Caco-2 (cell line): ENCODE measurements at regions not wholly inside any gene's neighbourhood (a gene's known extent, or its start where the extent isn't known, plus 50 kb on each side); places are given as distances from the start of the nearest gene placed in this dataset.

Experiments used
- BruUV-seq: library from RNA; stranded (reverse); fragments of 400-500 nt; replicated peaks from 2 replicates; lab custom pipeline; 2021; lab: Mats Ljungman, UMichigan
- CTCF ChIA-PET: fragments of 300-600 bp; sonication (Branson Sonifier 250); formaldehyde crosslinking; loops from one replicate; lab custom pipeline; 2022; ENCODE audit warnings: antibody characterized with exemption; lab: Charles Lee
- POLR2A ChIA-PET: fragments of 300-600 bp; sonication (Branson Sonifier 250); formaldehyde crosslinking; loops from one replicate; lab custom pipeline; 2022; ENCODE audit warnings: antibody characterized with exemption; lab: Charles Lee
- DNase-seq, 2 experiments: peaks; one replicate each; pipeline versions ENCODE4 v3.0.0 to v3.0.0-alpha.2; 2020 to 2022
- H3K27me3 ChIP-seq: replicated peaks from 2 replicates; pipeline ENCODE4 v1.6.0; 2011; ENCODE audit warnings: low read length; ENCODE audit not compliant: control insufficient read depth, insufficient read depth
- H3K36me3 ChIP-seq: 2 replicates; pipeline ENCODE4 v1.5.1; 2011; ENCODE audit warnings: low read length; ENCODE audit not compliant: control insufficient read depth, insufficient read depth
- H3K4me1 ChIP-seq: fragments of 250-450 bp; sonication (Bioruptor Pico); 2 replicates; pipeline ENCODE4 v1.5.1; 2020; ENCODE audit warnings: mild to moderate bottlenecking
- H3K4me3 ChIP-seq: 2 replicates; pipeline ENCODE4 v1.5.1; 2011; ENCODE audit warnings: low read depth, mild to moderate bottlenecking, control low read depth, low read length
- H3K9me3 ChIP-seq: fragments of 250-450 bp; sonication (Bioruptor Pico); 2 replicates; pipeline ENCODE4 v1.5.1; 2020; ENCODE audit warnings: mild to moderate bottlenecking, moderate library complexity
- H3K27ac Mint-ChIP-seq: one replicate; pipeline ENCODE4 v1.8.0; 2022; ENCODE audit warnings: mixed read lengths; ENCODE audit not compliant: unreplicated experiment
- H3K27me3 Mint-ChIP-seq: one replicate; pipeline ENCODE4 v1.8.0; 2022; ENCODE audit warnings: mixed read lengths; ENCODE audit not compliant: insufficient read depth, unreplicated experiment
- H3K36me3 Mint-ChIP-seq: one replicate; pipeline ENCODE4 v1.8.0; 2022; ENCODE audit warnings: mild to moderate bottlenecking, mixed read lengths; ENCODE audit not compliant: insufficient read depth, unreplicated experiment
- H3K4me1 Mint-ChIP-seq: one replicate; pipeline ENCODE4 v1.8.0; 2022; ENCODE audit warnings: low read depth, mixed read lengths; ENCODE audit not compliant: unreplicated experiment
- H3K4me3 Mint-ChIP-seq: one replicate; pipeline ENCODE4 v1.8.0; 2022; ENCODE audit warnings: mild to moderate bottlenecking, moderate library complexity, mixed read lengths; ENCODE audit not compliant: unreplicated experiment
- H3K9me3 Mint-ChIP-seq: one replicate; pipeline ENCODE4 v1.8.0; 2022; ENCODE audit warnings: mixed read lengths; ENCODE audit not compliant: unreplicated experiment
- intact Hi-C: fragments of 100-400 bp; cut with micrococcal nuclease; formaldehyde crosslinking; loops from one replicate; pipeline ENCODE4 v1.10.0; 2022; ENCODE audit not compliant: unreplicated experiment
- TF ChIP-seq, protein P1 (sequence below), 2 experiments: fragments of 200-600 bp in 1 of 2; IDR thresholded peaks; 1 replicate in 1 of 2; 2 replicates in 1 of 2; pipeline versions ENCODE4 v1.5.1 to v1.8.0; 2011 to 2022; ENCODE audit warnings: antibody characterized with exemption in 1 of 2, control low read depth in 1 of 2, inconsistent platforms in 1 of 2, low read depth in 1 of 2, low read length in 1 of 2, mild to moderate bottlenecking in 1 of 2, moderate library complexity in 1 of 2; ENCODE audit not compliant: insufficient read depth in 1 of 2, severe bottlenecking in 1 of 2, unreplicated experiment in 1 of 2

DNA sequence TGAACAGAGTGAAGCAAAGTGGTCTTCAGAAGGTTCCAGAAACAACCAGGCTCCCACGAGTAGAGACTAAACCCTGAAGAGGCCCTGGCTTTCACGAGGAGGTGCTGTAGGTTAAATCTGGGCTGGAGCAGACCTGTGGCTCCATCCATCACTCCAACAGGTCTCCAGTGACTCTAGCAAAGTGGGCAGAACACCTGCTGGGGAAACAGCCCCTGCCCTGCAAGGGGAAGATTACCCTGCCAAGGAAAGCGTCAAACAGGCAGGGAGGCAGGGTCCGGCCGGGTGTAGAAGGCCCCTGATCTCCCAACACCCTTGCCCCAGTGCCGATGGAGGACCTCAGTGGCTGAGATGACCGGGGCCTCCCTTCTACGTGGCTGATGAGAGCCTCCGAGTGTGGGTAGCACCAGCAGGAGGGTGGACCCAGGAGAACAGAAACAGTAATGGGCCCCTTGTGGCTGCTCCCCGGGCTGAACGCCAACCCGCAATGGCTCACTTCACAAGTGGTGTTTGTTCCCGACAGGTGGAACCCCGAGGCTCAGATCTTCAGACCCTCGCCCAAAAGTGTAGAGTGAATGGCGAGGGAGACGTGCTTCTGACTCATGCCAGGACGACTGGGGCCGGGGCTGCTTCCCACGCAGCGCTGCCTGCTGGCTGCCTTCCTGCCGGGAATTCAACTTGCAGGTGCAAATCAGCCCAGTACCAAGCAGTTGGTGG lies 112.0 kb downstream of the SHANK2 start:
- Mint-ChIP-seq H3K4me3 (no peak overlapping the region), H3K27ac (no peak overlapping the region), H3K36me3 (peaks cover 75% of the 10 kb centered on the region), H3K4me1 (no peaks in the 10 kb centered on the region), H3K9me3 (no peaks in the 10 kb centered on the region), H3K27me3 (no peaks in the 10 kb centered on the region)
- BruUV-seq: no TSS peak
- Histone ChIP-seq H3K4me3 (no peak overlapping the region), H3K9me3 (no peaks in the 10 kb centered on the region), H3K27me3 (no peaks in the 10 kb centered on the region), H3K4me1 (no peaks in the 10 kb centered on the region), H3K36me3 (0 out of 2 replicates have a peak, but pooled peaks cover 1% of the 10 kb centered on the region)
- POLR2A ChIA-PET: no interaction called here
- CTCF ChIA-PET: no interaction called here
- DNase-seq: no peak
- TF ChIP-seq, protein P1, sequence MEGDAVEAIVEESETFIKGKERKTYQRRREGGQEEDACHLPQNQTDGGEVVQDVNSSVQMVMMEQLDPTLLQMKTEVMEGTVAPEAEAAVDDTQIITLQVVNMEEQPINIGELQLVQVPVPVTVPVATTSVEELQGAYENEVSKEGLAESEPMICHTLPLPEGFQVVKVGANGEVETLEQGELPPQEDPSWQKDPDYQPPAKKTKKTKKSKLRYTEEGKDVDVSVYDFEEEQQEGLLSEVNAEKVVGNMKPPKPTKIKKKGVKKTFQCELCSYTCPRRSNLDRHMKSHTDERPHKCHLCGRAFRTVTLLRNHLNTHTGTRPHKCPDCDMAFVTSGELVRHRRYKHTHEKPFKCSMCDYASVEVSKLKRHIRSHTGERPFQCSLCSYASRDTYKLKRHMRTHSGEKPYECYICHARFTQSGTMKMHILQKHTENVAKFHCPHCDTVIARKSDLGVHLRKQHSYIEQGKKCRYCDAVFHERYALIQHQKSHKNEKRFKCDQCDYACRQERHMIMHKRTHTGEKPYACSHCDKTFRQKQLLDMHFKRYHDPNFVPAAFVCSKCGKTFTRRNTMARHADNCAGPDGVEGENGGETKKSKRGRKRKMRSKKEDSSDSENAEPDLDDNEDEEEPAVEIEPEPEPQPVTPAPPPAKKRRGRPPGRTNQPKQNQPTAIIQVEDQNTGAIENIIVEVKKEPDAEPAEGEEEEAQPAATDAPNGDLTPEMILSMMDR (IDR thresholded peaks at IDR 0.05; ENCODE audit: insufficient read depth in 1 of 2, low read depth in 1 of 2, low read length in 1 of 2, severe bottlenecking in 1 of 2, unreplicated experiment in 1 of 2): no peak
- intact Hi-C loops: no loop called here

DNA sequence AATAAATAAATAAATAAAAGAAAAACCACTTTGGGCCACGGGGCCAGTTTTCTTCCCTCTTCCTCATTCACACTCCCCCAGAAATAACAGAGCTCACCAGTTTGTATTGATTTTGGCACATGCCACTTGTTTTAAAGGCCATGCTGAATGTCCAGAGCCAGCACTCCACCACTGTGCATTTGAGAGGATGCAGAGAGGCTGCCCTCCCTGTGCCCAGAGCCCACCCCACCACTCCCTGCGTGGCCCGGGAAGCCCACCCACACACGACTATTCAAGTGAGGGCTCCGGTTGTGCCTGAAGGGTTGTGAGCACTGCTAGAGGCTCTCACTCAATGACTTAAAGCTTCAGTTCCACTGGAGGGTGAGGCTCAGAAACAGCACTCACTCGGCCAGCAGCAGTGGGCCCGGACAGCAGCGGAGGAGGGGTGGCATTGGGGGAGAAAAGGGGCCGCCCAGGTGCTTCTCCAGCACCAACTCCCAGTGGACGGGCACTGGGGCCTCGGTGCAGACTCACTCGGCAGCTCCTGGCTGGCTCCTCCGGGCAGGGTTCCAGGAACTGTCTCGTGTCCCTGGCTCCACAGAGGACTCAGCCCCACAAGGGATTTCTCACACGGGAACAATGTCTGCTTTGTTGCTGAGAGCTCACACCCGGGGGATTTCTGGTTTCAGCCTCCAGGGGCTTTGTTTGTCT lies 112.7 kb downstream of the SHANK2 start:
- DNase-seq: no peak
- H3K36me3 Mint-ChIP-seq: peaks cover 76% of the 10 kb centered on the region
- BruUV-seq: no TSS peak
- no peaks in the 10 kb centered on the region for H3K4me1 ChIP-seq
- H3K4me3 ChIP-seq: no peak overlapping the region
- H3K27ac Mint-ChIP-seq: no peak overlapping the region
- 0 out of 2 replicates have a peak, but pooled peaks cover 1% of the 10 kb centered on the region for H3K36me3 ChIP-seq
- intact Hi-C loops: no loop called here
- no peaks in the 10 kb centered on the region for H3K27me3 Mint-ChIP-seq
- H3K9me3 ChIP-seq: no peaks in the 10 kb centered on the region
- H3K4me3 Mint-ChIP-seq: no peak overlapping the region
- H3K27me3 ChIP-seq: no peaks in the 10 kb centered on the region
- CTCF ChIA-PET: no interaction called here
- H3K9me3 Mint-ChIP-seq: no peaks in the 10 kb centered on the region
- TF ChIP-seq, protein P1 (IDR thresholded peaks at IDR 0.05; ENCODE audit: insufficient read depth in 1 of 2, low read depth in 1 of 2, low read length in 1 of 2, severe bottlenecking in 1 of 2, unreplicated experiment in 1 of 2): no peak
- POLR2A ChIA-PET: no interaction called here
- H3K4me1 Mint-ChIP-seq: no peaks in the 10 kb centered on the region

- Histone ChIP-seq H3K27me3 (no peaks in the 10 kb centered on the region), H3K4me3 (no peak overlapping the region), H3K4me1 (no peaks in the 10 kb centered on the region), H3K9me3 (no peaks in the 10 kb centered on the region), H3K36me3 (0 out of 2 replicates have a peak, but pooled peaks cover 1% of the 10 kb centered on the region)
- H3K27ac Mint-ChIP-seq: no peak overlapping the region
- no peak for DNase-seq
- POLR2A ChIA-PET: no interaction called here
- peaks cover 84% of the 10 kb centered on the region for H3K36me3 Mint-ChIP-seq
- H3K4me1 Mint-ChIP-seq: no peaks in the 10 kb centered on the region
- no peaks in the 10 kb centered on the region for H3K27me3 Mint-ChIP-seq
- TF ChIP-seq, protein P1 (IDR thresholded peaks at IDR 0.05; ENCODE audit: insufficient read depth in 1 of 2, low read depth in 1 of 2, low read length in 1 of 2, severe bottlenecking in 1 of 2, unreplicated experiment in 1 of 2): no peak
- BruUV-seq: no TSS peak
- H3K4me3 Mint-ChIP-seq: no peak overlapping the region
- intact Hi-C loops: no loop called here
- H3K9me3 Mint-ChIP-seq: no peaks in the 10 kb centered on the region
- CTCF ChIA-PET: no interaction called here
Measured at GRCh38 chr11:71138737-71139425, 113.5 kb downstream of the SHANK2 start.
